T-cell (primary cell): ENCODE measurements at regions not wholly inside any gene's neighbourhood (a gene's known extent, or its start where the extent isn't known, plus 50 kb on each side); places are given as distances from the start of the nearest gene placed in this dataset.

ENCODE experiments used
- ATAC-seq, 4 experiments: fragments of 200-7000 bp in 3 of 4; fragments of 150-1000 bp in 1 of 4; cut with Tn5 transposase; replicated peaks in 1 of 4; 1 replicate in 3 of 4; 2 replicates in 1 of 4; pipeline ENCODE4 v1.10.0; 2021; ENCODE audit warnings: moderate library complexity in 3 of 4, mild to moderate bottlenecking in 2 of 4, moderate number of reproducible peaks in 1 of 4
- CTCF ChIA-PET, 2 donors: fragments of 300-600 bp; sonication (Branson Sonifier 250); formaldehyde crosslinking; loops; one replicate each; lab custom pipeline; 2022; ENCODE audit warnings: antibody characterized with exemption in 2 of 2; lab: Charles Lee
- POLR2A ChIA-PET, 2 donors: fragments of 300-600 bp; sonication (Branson Sonifier 250); formaldehyde crosslinking; loops; one replicate each; lab custom pipeline; 2022; ENCODE audit warnings: antibody characterized with exemption in 2 of 2; lab: Charles Lee
- DNase-seq, 35 experiments: peaks; one replicate each; pipeline versions ENCODE4 v3.0.0 to v3.0.0-alpha.2; 2013 to 2023
- H3K27ac ChIP-seq: one replicate; pipeline ENCODE4 v1.5.1; 2013; ENCODE audit warnings: low read length
- H3K27me3 ChIP-seq, 2 experiments: replicated peaks in 1 of 2; 1 replicate in 1 of 2; 2 replicates in 1 of 2; pipeline versions ENCODE4 v1.6.1 to v1.7.0; 2013; ENCODE audit warnings: low read length in 1 of 2, mixed read lengths in 1 of 2; ENCODE audit not compliant: control insufficient read depth in 2 of 2, insufficient read depth in 2 of 2; ENCODE audit errors: extremely low read depth in 1 of 2
- H3K36me3 ChIP-seq, 2 donors: 1 replicate in 1 of 2; 2 replicates in 1 of 2; pipeline versions ENCODE4 v1.6.1 to v1.7.0; 2013; ENCODE audit warnings: low read length in 1 of 2; ENCODE audit not compliant: control insufficient read depth in 2 of 2, insufficient read depth in 1 of 2; ENCODE audit errors: extremely low read depth in 1 of 2
- H3K4me1 ChIP-seq, 2 experiments: 1 replicate in 1 of 2; 2 replicates in 1 of 2; pipeline versions ENCODE4 v1.6.1 to v1.7.0; 2013; ENCODE audit warnings: low read length in 2 of 2, mixed read lengths in 1 of 2; ENCODE audit not compliant: insufficient read depth in 2 of 2, control insufficient read depth in 1 of 2; ENCODE audit errors: extremely low read depth in 1 of 2
- H3K4me3 ChIP-seq, 2 donors: 1 replicate in 1 of 2; 2 replicates in 1 of 2; pipeline versions ENCODE4 v1.5.1 to v1.7.0; 2013; ENCODE audit warnings: mild to moderate bottlenecking in 2 of 2, low read length in 1 of 2, moderate library complexity in 1 of 2; ENCODE audit not compliant: control insufficient read depth in 1 of 2; ENCODE audit errors: extremely low read depth in 1 of 2
- H3K9me3 ChIP-seq: 2 replicates; pipeline ENCODE4 v1.7.0; 2013
- H3K27ac Mint-ChIP-seq, 2 donors: one replicate each; pipeline ENCODE4 v1.8.0; 2020 to 2021; ENCODE audit warnings: mild to moderate bottlenecking in 2 of 2, mixed read lengths in 2 of 2
- H3K27me3 Mint-ChIP-seq, 2 donors: one replicate each; pipeline ENCODE4 v1.8.0; 2021 to 2022; ENCODE audit warnings: mixed read lengths in 2 of 2
- H3K36me3 Mint-ChIP-seq: one replicate; pipeline ENCODE4 v1.8.0; 2021; ENCODE audit warnings: mixed read lengths
- H3K4me1 Mint-ChIP-seq, 3 donors: one replicate each; pipeline ENCODE4 v1.8.0; 2020 to 2022; ENCODE audit warnings: mixed read lengths in 3 of 3, mild to moderate bottlenecking in 1 of 3
- H3K4me3 Mint-ChIP-seq, 3 donors: one replicate each; pipeline ENCODE4 v1.8.0; 2020 to 2022; ENCODE audit warnings: mild to moderate bottlenecking in 3 of 3, mixed read lengths in 3 of 3, moderate library complexity in 3 of 3
- H3K9me3 Mint-ChIP-seq, 3 donors: one replicate each; pipeline ENCODE4 v1.8.0; 2020 to 2022; ENCODE audit warnings: mixed read lengths in 3 of 3
- WGBS: methylation state at CpG from one replicate; pipeline ENCODE4 v1.1.5; 2013; ENCODE audit warnings: missing lambda C conversion rate; ENCODE audit not compliant: insufficient coverage; 5-methylcytosine and 5-hydroxymethylcytosine counted together

DNA sequence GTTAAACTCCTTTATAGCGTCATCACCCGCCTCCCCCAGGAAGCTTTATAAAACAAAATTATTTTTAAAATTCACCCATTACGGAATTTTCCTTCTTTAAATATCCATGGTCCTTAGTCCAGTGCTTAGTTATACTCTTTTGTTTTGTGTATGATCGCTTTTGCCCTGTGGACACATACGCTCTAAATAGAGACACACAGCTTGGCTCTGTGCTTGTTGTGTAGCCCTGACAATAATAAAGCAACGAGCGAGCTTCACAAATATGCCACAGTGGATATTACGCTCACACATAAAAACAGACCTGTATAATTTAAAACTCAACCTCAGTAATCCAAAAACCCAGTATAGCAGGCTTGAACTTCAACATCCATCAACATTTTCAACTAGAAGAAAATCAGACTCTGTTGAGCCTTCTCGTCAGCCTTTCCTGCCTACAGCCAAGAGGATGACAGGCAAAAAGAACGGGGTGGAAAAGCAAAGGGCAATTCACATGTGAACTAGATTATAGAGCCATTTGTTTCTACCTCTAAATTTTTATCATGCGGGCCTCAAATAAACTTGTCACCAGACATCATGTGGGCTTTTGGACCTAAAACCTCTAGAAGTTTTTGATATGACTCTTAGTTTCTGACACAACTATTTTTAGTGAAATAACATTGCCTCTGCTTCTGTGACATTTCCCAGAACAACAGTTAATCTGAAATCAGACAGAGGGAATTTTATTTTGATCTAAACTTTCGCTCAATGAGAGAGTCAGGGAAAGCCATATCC, 89.6 kb upstream of the THBS1 start:
- no peaks in the 10 kb centered on the region for H3K27me3 ChIP-seq
- CTCF ChIA-PET: no interaction called here
- no peak overlapping the region for H3K27ac ChIP-seq
- H3K4me3 ChIP-seq: no peak overlapping the region
- ATAC-seq (no peak), DNase-seq (no peak)
- Mint-ChIP-seq H3K27me3 (peaks cover 0 to 17% of the 10 kb centered on the region in 2 donors), H3K4me1 (no peaks in the 10 kb centered on the region), H3K9me3 (no peaks in the 10 kb centered on the region), H3K36me3 (no peaks in the 10 kb centered on the region), H3K27ac (no peak overlapping the region), H3K4me3 (no peak overlapping the region)
- no peaks in the 10 kb centered on the region for H3K36me3 ChIP-seq
- no peaks in the 10 kb centered on the region for H3K9me3 ChIP-seq
- POLR2A ChIA-PET: no interaction called here
- H3K4me1 ChIP-seq: no peaks in the 10 kb centered on the region
- WGBS: 62% methylated on average over 3 of the region's 12 CpGs

DNA sequence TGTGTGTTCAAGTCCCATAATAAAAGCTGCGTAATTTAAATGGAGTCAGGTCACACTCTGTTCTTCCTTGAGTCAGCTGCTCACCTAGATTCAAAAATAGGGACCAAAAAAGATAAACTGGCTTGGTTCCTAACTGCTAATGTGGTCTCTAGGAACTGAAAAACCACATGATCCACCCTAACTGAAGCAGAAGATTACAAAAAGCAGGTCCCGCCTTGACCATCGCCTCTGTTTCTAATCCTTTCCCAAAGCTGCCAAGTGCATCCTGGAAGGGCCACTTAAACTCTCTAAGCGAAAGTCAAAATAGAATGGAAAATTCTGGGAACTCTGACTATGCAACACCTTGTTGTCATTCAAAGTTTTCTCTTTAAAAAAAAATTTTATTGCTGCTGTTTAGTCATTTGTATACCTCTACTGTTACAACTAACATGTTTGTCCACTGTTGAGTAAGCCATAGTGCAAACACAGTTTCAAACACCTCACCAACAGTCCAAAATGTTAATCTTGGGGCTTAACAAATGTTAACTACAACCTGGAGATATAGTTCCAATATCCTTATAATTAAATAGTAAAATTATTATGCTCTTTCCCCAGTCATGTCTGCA, 88.9 kb upstream of the THBS1 start:
- H3K27ac Mint-ChIP-seq: no peak overlapping the region
- Histone ChIP-seq H3K4me3 (no peak overlapping the region), H3K4me1 (no peaks in the 10 kb centered on the region), H3K27ac (no peak overlapping the region), H3K36me3 (no peaks in the 10 kb centered on the region), H3K27me3 (no peaks in the 10 kb centered on the region), H3K9me3 (no peaks in the 10 kb centered on the region)
- H3K4me1 Mint-ChIP-seq: peaks cover 0 to 2% (median 0%) of the 10 kb centered on the region in 3 donors
- no peaks in the 10 kb centered on the region for H3K36me3 Mint-ChIP-seq
- H3K4me3 Mint-ChIP-seq: no peak overlapping the region
- no peak for DNase-seq
- H3K9me3 Mint-ChIP-seq: no peaks in the 10 kb centered on the region
- ChIA-PET POLR2A (no interaction called here), CTCF (no interaction called here)
- 58% methylated on average over 3 of the region's 4 CpGs for WGBS
- ATAC-seq: no peak
- peaks cover 0 to 24% of the 10 kb centered on the region in 2 donors for H3K27me3 Mint-ChIP-seq

- no peaks in the 10 kb centered on the region for H3K9me3 ChIP-seq
- H3K36me3 Mint-ChIP-seq: no peaks in the 10 kb centered on the region
- H3K27me3 Mint-ChIP-seq: peaks cover 0 to 26% of the 10 kb centered on the region in 2 donors
- ChIA-PET CTCF (no interaction called here), POLR2A (no interaction called here)
- H3K4me1 ChIP-seq: peaks cover 7% of the 10 kb centered on the region in 2 experiments
- peaks cover 0 to 13% (median 5%) of the 10 kb centered on the region in 3 donors for H3K4me1 Mint-ChIP-seq
- DNase-seq (no peak), ATAC-seq (no peak)
- H3K9me3 Mint-ChIP-seq: no peaks in the 10 kb centered on the region
- H3K27ac Mint-ChIP-seq: no peak overlapping the region
- no peak overlapping the region for H3K4me3 Mint-ChIP-seq
- WGBS: 60% methylated on average over 1 of the region's 3 CpGs
- H3K36me3 ChIP-seq: no peaks in the 10 kb centered on the region
- H3K4me3 ChIP-seq: no peak overlapping the region
- H3K27ac ChIP-seq: no peak overlapping the region
- H3K27me3 ChIP-seq: peaks cover 0 to 6% of the 10 kb centered on the region in 2 experiments
These were observed 87.3 kb upstream of the THBS1 start for GRCh38 chr15:39493424-39494067.

GRCh38 chr15:39494462-39494861, 86.4 kb upstream of the THBS1 start:
- Histone ChIP-seq H3K4me1 (peaks cover 7% of the 10 kb centered on the region in 2 experiments), H3K9me3 (no peaks in the 10 kb centered on the region), H3K4me3 (no peak overlapping the region), H3K27ac (no peak overlapping the region), H3K27me3 (peaks cover 0 to 6% of the 10 kb centered on the region in 2 experiments), H3K36me3 (no peaks in the 10 kb centered on the region)
- Mint-ChIP-seq H3K36me3 (no peaks in the 10 kb centered on the region), H3K4me1 (peaks cover 0 to 13% (median 5%) of the 10 kb centered on the region in 3 donors), H3K27me3 (peaks cover 4 to 29% of the 10 kb centered on the region in 2 donors), H3K27ac (no peak overlapping the region), H3K9me3 (no peaks in the 10 kb centered on the region), H3K4me3 (no peak overlapping the region)
- no peak for ATAC-seq
- POLR2A ChIA-PET: no interaction called here
- CTCF ChIA-PET: interaction anchor here in 1 of 2 donors (0.6 kb wide), 1 partner anchor 102 kb away, joined by 3 read pairs; no protein-coding TSS in a partner anchor
- 22% methylated on average over 2 of the region's 2 CpGs for WGBS
- peak in 2 of 35 experiments; percentile 2 for DNase-seq

- CTCF ChIA-PET: interaction anchor here in 1 of 2 donors (1.1 kb wide), 1 partner anchor 84 kb away, joined by 4 read pairs; no protein-coding TSS in a partner anchor
- ATAC-seq (no peak), DNase-seq (no peak)
- Mint-ChIP-seq H3K27me3 (peaks cover 4 to 26% of the 10 kb centered on the region in 2 donors), H3K4me3 (no peak overlapping the region), H3K4me1 (peaks cover 0 to 13% (median 5%) of the 10 kb centered on the region in 3 donors), H3K9me3 (no peaks in the 10 kb centered on the region), H3K27ac (no peak overlapping the region), H3K36me3 (no peaks in the 10 kb centered on the region)
- H3K9me3 ChIP-seq: no peaks in the 10 kb centered on the region
- H3K4me1 ChIP-seq: peaks cover 7% of the 10 kb centered on the region in 2 experiments
- H3K27ac ChIP-seq: no peak overlapping the region
- WGBS: 60% methylated on average over 7 of the region's 8 CpGs
- no peaks in the 10 kb centered on the region for H3K36me3 ChIP-seq
- POLR2A ChIA-PET: no interaction called here
- no peak overlapping the region for H3K4me3 ChIP-seq
- peaks cover 0 to 6% of the 10 kb centered on the region in 2 experiments for H3K27me3 ChIP-seq
These were observed 84.7 kb upstream of the THBS1 start for GRCh38 chr15:39495871-39496840.
